GM18505 (cell line): ENCODE measurements at regions not wholly inside any gene's neighbourhood (a gene's known extent, or its start where the extent isn't known, plus 50 kb on each side); places are given as distances from the start of the nearest gene placed in this dataset.

Experiments used
- ATAC-seq: cut with Tn5 transposase; IDR thresholded peaks from one replicate; pipeline ENCODE4 v1.9.1; 2021; ENCODE audit not compliant: unreplicated experiment
- POLR2A ChIP-seq: IDR thresholded peaks from 4 replicates; pipeline ENCODE4 v1.6.1; 2011; ENCODE audit warnings: borderline replicate concordance; ENCODE audit not compliant: insufficient read depth, insufficient read length; ENCODE audit errors: extremely low read depth

DNA sequence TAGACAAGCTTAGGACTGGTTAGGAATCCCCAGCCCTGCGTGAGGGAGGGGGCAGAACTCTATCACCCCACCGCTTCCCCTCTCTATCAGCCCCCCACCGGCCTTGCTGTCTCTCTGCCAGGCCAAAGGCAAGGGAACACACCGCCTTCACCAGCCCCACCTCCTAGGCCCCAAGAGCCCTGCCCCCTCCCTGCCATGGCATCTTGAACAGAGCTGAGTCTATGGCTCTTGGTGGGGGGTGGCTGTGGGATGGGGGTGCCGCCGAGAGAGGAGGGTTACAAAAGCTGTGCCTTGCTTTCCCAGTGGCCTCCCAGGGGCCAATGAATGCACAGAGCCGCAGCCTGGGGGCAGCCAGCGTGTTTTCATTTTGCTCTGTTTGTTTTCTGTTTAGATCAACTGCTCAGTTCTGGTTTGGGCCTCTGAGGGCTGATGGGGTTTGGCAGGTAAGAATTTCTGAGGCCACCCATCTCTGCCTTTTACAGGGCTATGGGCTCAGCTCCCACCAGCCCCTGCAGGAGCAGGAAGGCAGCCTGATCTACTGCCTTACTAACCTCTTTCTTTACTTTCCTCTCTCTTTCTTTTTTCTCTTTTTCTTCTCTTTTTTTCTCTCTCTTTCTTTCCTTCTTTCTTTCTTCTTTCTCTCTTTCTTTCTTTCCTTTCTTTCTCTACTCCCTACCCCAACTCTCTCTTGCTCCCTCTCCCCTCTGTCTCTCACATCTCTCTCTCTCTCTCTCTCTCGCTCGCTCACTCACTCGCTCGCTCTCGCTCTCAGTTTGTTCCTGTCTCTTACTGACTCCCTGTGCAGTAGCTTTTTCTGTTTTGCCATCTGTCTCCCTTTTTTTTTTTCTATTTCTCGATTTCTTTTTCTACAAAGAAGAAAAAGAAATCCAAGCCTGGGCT, 128.3 kb downstream of the PJA1 start:
- ATAC-seq, result no peak
- TF ChIP-seq POLR2A, result no peak

DNA sequence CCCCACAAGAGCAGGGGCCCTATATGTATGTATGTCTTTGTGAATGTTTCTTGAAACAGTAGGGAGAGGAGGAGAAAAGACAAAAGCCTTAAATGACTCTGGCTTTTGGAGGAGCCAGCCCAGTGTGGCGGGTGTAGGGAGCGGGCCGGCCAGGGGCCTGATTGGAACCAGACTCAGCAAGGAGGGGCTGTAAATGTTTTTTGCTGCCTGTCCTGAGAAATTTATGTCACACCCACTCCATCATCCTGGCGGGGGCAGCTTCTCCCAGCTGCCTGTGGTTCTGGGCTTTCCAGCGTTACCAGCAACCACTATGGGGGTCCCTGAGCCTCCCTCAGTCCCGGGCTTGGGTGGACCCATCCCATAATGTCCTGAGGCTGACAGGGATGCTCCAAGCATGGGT, 130.8 kb downstream of the PJA1 start:
- no peak for TF ChIP-seq POLR2A
- no peak for ATAC-seq

- ATAC-seq, result no peak
- no peak for TF ChIP-seq POLR2A
Measured at GRCh38 chrX:69033936-69034335, 131.3 kb downstream of the PJA1 start.

DNA sequence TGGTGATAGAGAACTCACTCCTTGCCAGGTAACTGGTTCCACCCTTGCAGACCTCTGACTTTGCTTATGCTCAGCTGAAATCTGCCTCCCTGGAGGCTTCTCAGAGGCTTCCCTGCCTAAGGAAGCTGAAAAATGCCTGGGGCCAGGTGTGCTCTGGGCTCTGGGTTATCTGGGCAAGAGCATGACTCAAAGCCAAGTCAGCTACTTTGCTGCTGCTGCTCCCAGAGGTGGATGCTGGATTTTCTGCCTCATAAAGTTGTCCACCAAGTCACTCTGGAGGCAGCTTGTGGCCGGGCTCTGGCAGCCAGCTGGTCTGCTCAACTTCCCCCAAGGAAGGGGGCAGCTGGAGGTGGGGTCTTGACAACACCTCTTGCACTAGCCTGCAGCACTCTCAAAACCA, 132.7 kb downstream of the PJA1 start:
- no peak for TF ChIP-seq POLR2A
- ATAC-seq, result no peak

DNA sequence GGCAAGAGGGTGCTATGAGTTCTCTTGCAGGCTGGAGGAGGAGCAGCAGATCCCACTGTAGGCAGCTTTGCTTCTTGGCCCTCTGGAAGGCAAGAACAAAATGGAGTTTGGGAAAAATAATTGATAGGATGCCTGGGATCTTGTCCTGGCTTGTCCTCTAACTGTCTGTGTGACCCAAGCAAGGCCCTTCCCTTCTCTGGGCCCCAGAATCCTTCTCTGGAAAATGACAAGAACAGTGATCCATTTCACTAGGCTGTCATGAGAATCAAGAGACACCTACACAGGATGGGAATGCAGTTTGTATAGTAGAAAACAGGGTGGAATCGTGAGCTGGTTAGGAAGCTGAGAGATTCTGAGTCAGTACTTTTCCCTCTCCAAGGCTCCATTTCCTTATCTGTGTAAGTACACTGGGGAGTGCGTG, 133.3 kb downstream of the PJA1 start:
- TF ChIP-seq POLR2A, result no peak
- ATAC-seq, result no peak

GRCh38 chrX:69031181-69031580, 134.1 kb downstream of the PJA1 start:
- TF ChIP-seq POLR2A, result no peak
- ATAC-seq, result no peak

DNA sequence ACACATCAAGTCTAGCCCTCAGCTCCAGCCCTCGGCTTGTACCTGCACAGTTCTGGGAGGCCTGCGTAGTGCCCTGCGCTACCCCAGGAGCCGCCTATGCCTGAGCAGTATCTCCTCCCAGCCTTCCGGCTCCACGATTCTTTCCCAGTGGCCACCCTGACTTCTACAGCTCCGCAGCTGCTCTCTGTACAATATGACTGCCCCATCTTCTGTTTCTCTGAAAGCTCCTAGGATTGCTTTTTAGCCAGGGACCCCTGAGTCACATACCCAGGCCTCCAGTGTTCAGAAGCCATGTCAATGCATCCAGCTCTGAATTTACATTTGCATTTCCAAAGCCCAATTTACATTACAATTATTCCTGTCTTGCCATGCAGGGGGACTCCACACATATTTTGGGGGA, 135.5 kb downstream of the PJA1 start:
- ATAC-seq, result no peak
- TF ChIP-seq POLR2A, result no peak

DNA sequence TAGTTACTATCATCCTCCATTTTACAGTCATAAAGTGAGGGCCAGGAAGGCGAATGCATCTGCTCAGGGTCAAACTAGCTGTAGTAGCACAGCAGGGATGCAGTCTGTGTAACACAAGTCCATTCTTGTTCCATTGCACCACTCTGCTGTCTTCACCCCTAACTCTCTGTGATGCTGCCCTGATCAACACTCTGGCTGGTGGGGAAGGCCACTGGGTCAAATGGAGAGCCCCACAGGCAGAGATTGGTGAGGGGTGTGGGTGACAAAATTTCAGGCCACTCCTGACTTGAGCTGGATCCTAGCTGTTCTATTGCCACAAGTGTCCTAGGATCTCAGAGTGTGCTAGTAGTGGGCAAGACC, 136.5 kb downstream of the PJA1 start:
- no peak for TF ChIP-seq POLR2A
- ATAC-seq, result peak; percentile 16

GRCh38 chrX:69028006-69028760, 137.1 kb downstream of the PJA1 start:
- no peak for TF ChIP-seq POLR2A
- peak; percentile 92 for ATAC-seq

- peak; percentile 45 for ATAC-seq
- no peak for TF ChIP-seq POLR2A
Measured at GRCh38 chrX:69027181-69028005, 137.9 kb downstream of the PJA1 start.

DNA sequence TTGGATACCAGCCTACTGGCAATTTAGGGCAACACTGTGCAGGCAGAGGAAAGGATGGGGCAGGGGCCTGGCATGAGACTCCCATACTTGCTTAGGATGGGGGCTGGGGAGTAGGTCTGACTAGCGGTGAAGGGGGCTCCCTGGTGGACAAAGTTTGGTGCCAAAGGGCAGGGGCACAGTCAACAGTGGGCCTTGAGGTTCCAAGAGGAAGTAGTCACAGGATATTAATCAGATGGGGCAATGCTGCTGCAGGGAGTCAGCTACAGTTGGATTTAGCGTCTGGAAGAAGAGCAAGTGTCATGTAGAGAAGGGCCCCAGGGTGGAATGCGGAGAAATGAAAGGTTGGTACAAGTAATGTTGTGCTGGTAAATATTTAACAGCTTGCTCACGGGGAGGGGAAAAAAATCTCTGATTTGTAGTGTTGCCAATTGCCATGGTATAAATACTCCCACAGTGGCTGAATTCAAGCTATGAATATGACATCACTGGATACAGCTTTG, 139.4 kb downstream of the PJA1 start:
- no peak for ATAC-seq
- no peak for TF ChIP-seq POLR2A

GRCh38 chrX:69024931-69025330, 140.3 kb downstream of the PJA1 start:
- no peak for ATAC-seq
- no peak for TF ChIP-seq POLR2A

DNA sequence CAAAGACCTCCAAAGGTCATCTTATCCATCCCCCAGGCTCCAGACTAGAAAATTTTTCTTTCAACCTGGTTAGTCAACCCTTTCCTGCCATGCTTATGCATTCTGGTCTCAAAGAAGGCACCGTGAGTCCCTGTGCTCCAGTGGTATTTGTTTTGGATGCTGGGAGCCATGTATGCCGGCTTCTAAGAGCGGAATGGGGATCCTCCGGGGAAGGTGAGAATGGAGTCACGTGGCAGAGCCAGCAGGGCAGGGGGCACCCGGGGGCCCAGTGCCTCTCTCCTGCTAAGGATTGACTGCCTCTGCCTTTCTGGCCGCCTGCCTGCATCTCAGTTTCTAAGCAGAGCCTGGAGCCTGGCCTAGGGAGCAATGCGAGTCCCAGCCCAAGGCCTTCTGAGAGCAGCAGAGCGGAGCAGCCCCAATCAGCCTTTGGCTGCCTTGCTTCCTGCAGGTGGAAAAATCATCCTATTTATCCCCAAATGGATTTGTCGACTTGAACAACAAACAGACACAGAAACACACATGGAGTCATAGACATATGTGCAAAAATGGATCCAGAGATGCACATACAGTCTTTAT, 141.0 kb downstream of the PJA1 start:
- ATAC-seq, result no peak
- TF ChIP-seq POLR2A, result no peak
